RWPE2 (cell line): ENCODE measurements at regions not wholly inside any gene's neighbourhood (a gene's known extent, or its start where the extent isn't known, plus 50 kb on each side); places are given as distances from the start of the nearest gene placed in this dataset.

Source experiments
- ATAC-seq: fragments of 200-7000 bp; cut with Tn5 transposase; 3 replicates; pipeline ENCODE4 v1.9.1; 2021; ENCODE audit warnings: low read depth
- DNase-seq: peaks from one replicate; pipeline ENCODE4 v3.0.0-alpha.2; 2020; ENCODE audit warnings: low spot score
- H3K27ac ChIP-seq: fragments of 450-650 bp; 2 replicates; pipeline ENCODE4 v1.5.1; 2017; ENCODE audit warnings: mild to moderate bottlenecking; ENCODE audit not compliant: poor library complexity, severe bottlenecking
- H3K27me3 ChIP-seq: fragments of 250-450 bp; sonication (Bioruptor Pico); 2 replicates; pipeline ENCODE4 v1.5.1; 2021; ENCODE audit warnings: mild to moderate bottlenecking, moderate library complexity; ENCODE audit not compliant: insufficient read depth, poor library complexity, severe bottlenecking
- H3K36me3 ChIP-seq: fragments of 250-450 bp; sonication (Bioruptor Pico); 2 replicates; pipeline ENCODE4 v1.5.1; 2020; ENCODE audit warnings: low read depth, mild to moderate bottlenecking, moderate library complexity
- H3K4me1 ChIP-seq: fragments of 250-450 bp; sonication (Bioruptor Pico); 2 replicates; pipeline ENCODE4 v1.5.1; 2021; ENCODE audit warnings: mild to moderate bottlenecking, moderate library complexity; ENCODE audit not compliant: insufficient read depth, poor library complexity, severe bottlenecking
- H3K4me3 ChIP-seq: fragments of 250-450 bp; sonication (Bioruptor Pico); 2 replicates; pipeline ENCODE4 v1.5.1; 2021; ENCODE audit warnings: mild to moderate bottlenecking, moderate library complexity; ENCODE audit not compliant: severe bottlenecking
- H3K9me3 ChIP-seq: fragments of 250-450 bp; sonication (Bioruptor Pico); 2 replicates; pipeline ENCODE4 v1.5.1; 2021; ENCODE audit warnings: mild to moderate bottlenecking, moderate library complexity; ENCODE audit not compliant: severe bottlenecking
- TF ChIP-seq, protein P1 (sequence below): fragments of 450-650 bp; IDR thresholded peaks from one replicate; pipeline ENCODE4 v1.5.1; 2017; ENCODE audit warnings: mild to moderate bottlenecking, moderate library complexity; ENCODE audit not compliant: poor library complexity, severe bottlenecking

GRCh38 chr16:85275533-85276249, 163.4 kb upstream of the CIBAR2 start:
- TF ChIP-seq, protein P1, sequence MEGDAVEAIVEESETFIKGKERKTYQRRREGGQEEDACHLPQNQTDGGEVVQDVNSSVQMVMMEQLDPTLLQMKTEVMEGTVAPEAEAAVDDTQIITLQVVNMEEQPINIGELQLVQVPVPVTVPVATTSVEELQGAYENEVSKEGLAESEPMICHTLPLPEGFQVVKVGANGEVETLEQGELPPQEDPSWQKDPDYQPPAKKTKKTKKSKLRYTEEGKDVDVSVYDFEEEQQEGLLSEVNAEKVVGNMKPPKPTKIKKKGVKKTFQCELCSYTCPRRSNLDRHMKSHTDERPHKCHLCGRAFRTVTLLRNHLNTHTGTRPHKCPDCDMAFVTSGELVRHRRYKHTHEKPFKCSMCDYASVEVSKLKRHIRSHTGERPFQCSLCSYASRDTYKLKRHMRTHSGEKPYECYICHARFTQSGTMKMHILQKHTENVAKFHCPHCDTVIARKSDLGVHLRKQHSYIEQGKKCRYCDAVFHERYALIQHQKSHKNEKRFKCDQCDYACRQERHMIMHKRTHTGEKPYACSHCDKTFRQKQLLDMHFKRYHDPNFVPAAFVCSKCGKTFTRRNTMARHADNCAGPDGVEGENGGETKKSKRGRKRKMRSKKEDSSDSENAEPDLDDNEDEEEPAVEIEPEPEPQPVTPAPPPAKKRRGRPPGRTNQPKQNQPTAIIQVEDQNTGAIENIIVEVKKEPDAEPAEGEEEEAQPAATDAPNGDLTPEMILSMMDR = peak; percentile 92
- no peak overlapping the region for H3K27ac ChIP-seq
- ATAC-seq (peak; percentile 75), DNase-seq (no peak)
- no peak overlapping the region for H3K4me3 ChIP-seq
- no peaks in the 10 kb centered on the region for H3K27me3 ChIP-seq
- H3K36me3 ChIP-seq = no peaks in the 10 kb centered on the region
- no peaks in the 10 kb centered on the region for H3K4me1 ChIP-seq
- no peaks in the 10 kb centered on the region for H3K9me3 ChIP-seq

DNA sequence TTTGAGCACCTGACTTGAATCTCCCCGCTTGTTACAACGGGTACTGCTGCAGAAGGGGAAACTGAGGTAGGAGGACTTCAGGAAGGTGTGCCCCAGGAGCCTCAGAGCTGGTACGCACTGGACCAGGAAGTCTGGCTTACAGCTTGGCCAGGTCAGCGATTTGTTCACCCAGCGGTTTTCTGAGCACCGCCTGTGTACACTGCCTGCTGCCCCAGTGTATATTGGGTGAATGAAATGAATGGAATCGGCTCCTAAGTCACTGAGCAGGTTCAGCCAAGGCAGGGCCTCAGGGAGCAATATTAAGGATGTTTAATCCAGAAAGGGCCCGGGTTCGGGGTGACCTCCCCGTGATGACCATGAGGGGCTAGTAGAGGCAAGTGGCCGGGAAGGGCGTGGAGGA, 164.0 kb upstream of the CIBAR2 start:
- ATAC-seq (no peak), DNase-seq (no peak)
- Histone ChIP-seq H3K27me3 (no peaks in the 10 kb centered on the region), H3K27ac (no peak overlapping the region), H3K36me3 (no peaks in the 10 kb centered on the region), H3K9me3 (no peaks in the 10 kb centered on the region), H3K4me3 (no peak overlapping the region), H3K4me1 (no peaks in the 10 kb centered on the region)
- TF ChIP-seq, protein P1 = no peak

DNA sequence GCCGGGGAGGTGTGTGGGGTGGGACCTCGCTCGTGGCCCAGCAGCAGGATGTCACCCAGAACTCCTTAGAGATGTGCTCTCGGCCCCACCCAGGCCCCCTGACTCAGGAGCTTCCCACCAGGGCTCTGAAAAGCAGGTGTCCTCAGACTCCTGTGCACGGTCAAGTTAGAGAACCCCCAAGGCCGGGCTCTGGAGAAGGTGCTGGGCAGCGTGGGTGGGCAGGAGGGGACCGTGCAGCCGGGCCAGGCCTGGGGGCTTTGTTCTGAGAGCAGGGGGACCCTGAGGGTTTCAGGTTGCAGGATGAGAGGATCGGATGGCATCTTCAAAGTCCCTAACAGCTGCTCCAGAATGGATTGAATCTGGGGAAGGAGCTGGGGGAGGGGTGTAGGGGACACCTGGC, 164.4 kb upstream of the CIBAR2 start:
- H3K36me3 ChIP-seq = no peaks in the 10 kb centered on the region
- DNase-seq (no peak), ATAC-seq (no peak)
- H3K27ac ChIP-seq = no peak overlapping the region
- no peaks in the 10 kb centered on the region for H3K4me1 ChIP-seq
- H3K9me3 ChIP-seq = no peaks in the 10 kb centered on the region
- no peaks in the 10 kb centered on the region for H3K27me3 ChIP-seq
- no peak overlapping the region for H3K4me3 ChIP-seq
- TF ChIP-seq, protein P1 = no peak

DNA sequence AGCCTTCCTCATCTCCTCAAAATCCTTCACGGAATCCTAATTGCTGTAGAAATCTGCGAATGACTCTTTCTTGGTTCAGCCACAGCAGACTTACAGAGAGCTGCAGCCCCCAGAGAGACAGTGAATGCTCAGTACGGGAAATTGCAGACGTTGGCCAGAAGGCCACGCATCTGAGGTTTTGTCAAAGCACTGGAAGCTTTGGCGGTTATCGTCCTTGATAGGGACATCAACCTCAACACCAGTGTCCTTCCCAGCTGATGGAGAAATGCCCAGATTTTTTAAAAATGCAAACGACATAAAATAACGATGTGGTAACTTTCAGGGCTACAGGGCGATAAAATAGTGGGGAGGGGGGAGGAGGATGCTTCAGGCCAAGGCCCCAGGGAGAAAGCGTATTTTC, 166.6 kb upstream of the CIBAR2 start:
- DNase-seq (no peak), ATAC-seq (no peak)
- no peak overlapping the region for H3K4me3 ChIP-seq
- no peaks in the 10 kb centered on the region for H3K27me3 ChIP-seq
- TF ChIP-seq, protein P1 = no peak
- H3K36me3 ChIP-seq = no peaks in the 10 kb centered on the region
- H3K27ac ChIP-seq = no peak overlapping the region
- H3K9me3 ChIP-seq = no peaks in the 10 kb centered on the region
- H3K4me1 ChIP-seq = no peaks in the 10 kb centered on the region

GRCh38 chr16:85279402-85279801, 167.1 kb upstream of the CIBAR2 start:
- ATAC-seq = no peak
- TF ChIP-seq, protein P1 = no peak

More at GRCh38 chr16:85279402-85279801, 167.1 kb upstream of the CIBAR2 start:
- Histone ChIP-seq H3K27me3 (no peaks in the 10 kb centered on the region), H3K4me1 (no peaks in the 10 kb centered on the region), H3K9me3 (no peaks in the 10 kb centered on the region), H3K36me3 (no peaks in the 10 kb centered on the region), H3K27ac (no peak overlapping the region), H3K4me3 (no peak overlapping the region)
- DNase-seq = no peak
